ENCODE measurements at regions not wholly inside any gene's neighbourhood (a gene's known extent, or its start where the extent isn't known, plus 50 kb on each side); places are given as distances from the start of the nearest gene placed in this dataset.

DNA sequence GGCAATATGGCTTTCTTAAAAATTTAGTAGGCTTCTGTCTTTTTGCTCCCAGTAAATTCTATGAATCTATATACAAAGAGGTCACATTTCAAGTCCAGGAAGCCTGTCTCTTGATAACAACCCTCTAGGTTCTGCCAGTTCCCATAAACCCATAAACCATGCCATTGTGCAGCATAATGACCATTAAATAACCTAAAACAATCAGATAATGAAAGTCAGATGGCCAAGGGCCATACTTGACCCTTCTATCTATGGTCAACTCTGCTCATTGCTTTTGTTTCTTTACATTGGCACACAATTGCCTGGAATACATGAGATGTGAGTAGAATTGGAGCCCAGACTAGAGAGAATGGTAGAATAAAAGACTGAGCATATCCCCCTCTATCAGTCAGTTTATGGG is 305.4 kb upstream of the KIF2A start:
- Histone ChIP-seq H3K27me3 (ENCODE audit: insufficient read depth, low read length) (no peaks in the 10 kb centered on the region), H3K4me1 (ENCODE audit: insufficient read depth, low read length) (0 out of 2 replicates have a peak, but pooled peaks cover 4% of the 10 kb centered on the region), H3K36me3 (ENCODE audit: insufficient read depth, low read length) (no peaks in the 10 kb centered on the region), H3K27ac (ENCODE audit: low read depth, low read length) (no peak overlapping the region), H3K4me3 (ENCODE audit: low read length) (no peak overlapping the region), H3K9ac (ENCODE audit: low read depth, low read length) (no peak overlapping the region), H3K9me3 (ENCODE audit: insufficient read depth, low read depth, low read length) (no peaks in the 10 kb centered on the region)

DNA sequence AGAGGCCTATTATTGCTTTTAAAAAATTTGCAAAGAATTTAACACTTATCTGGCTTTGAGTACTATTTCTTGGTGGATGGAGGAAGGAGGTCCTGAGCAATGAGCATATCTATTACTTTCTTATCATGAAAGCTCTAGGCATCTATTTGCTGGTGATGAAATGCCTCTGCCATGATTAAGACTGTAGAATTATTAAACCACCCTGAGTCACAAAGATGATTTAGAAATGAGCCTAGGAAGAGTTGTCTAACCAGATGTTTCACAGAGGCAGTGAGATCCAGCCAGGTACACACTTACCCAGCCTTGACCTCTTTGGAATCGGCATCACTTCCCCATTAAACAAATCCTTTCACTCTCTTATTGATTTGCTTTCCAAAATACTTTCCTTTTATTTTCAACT is 304.4 kb upstream of the KIF2A start:
- H3K4me1 ChIP-seq (ENCODE audit: insufficient read depth, low read length): 0 out of 2 replicates have a peak, but pooled peaks cover 4% of the 10 kb centered on the region
- H3K36me3 ChIP-seq (ENCODE audit: insufficient read depth, low read length): no peaks in the 10 kb centered on the region
- H3K4me3 ChIP-seq (ENCODE audit: low read length): no peak overlapping the region
- WGBS: 97% methylated on average over 1 of the region's 1 CpG
- H3K9ac ChIP-seq (ENCODE audit: low read depth, low read length): no peak overlapping the region
- no peak overlapping the region for H3K27ac ChIP-seq (ENCODE audit: low read depth, low read length)
- H3K9me3 ChIP-seq (ENCODE audit: insufficient read depth, low read depth, low read length): no peaks in the 10 kb centered on the region
- H3K27me3 ChIP-seq (ENCODE audit: insufficient read depth, low read length): no peaks in the 10 kb centered on the region

DNA sequence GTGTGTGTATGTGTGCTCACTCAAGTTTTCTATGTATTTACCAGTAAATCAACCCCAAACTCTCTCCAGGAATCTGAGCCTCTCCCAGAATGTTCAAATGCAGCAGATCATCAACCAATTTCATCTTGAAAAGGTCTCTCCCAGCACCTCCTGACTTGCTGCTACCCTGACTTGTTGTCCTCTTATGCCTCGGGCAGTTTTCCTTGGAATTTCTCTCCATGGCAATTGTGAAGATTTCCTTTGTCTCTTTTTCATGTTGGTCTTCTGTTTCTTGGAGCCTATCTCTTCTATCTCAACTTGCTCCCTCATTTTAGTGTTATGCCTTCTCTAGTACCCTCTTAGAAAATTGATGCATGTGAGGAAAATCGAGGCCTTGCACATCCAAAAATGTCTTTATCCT is 303.6 kb upstream of the KIF2A start:
- no peak overlapping the region for H3K27ac ChIP-seq (ENCODE audit: low read depth, low read length)
- H3K4me1 ChIP-seq (ENCODE audit: insufficient read depth, low read length): 0 out of 2 replicates have a peak, but pooled peaks cover 4% of the 10 kb centered on the region
- no peaks in the 10 kb centered on the region for H3K27me3 ChIP-seq (ENCODE audit: insufficient read depth, low read length)
- H3K9ac ChIP-seq (ENCODE audit: low read depth, low read length): no peak overlapping the region
- 87% methylated on average over 2 of the region's 2 CpGs for WGBS
- H3K36me3 ChIP-seq (ENCODE audit: insufficient read depth, low read length): no peaks in the 10 kb centered on the region
- no peak overlapping the region for H3K4me3 ChIP-seq (ENCODE audit: low read length)
- no peaks in the 10 kb centered on the region for H3K9me3 ChIP-seq (ENCODE audit: insufficient read depth, low read depth, low read length)

DNA sequence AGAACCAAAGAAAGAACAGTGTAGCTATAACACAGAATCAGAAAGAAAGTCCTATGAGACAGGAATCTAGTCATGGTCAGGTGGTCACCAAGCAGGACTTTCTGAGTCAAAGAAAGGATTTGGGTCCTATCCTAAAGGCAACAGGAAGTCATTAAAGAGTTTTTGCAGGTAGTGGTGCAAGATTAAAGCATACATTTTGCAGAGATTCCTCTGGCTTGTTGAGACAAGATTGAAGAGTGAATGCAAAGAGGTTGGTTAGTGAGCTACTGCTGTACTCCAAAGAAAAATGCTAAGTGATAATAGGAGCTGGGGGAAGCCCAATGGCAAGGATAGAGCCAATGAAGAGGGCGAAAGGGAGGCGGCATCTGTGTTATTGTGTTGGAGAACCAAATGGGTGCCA is 300.5 kb upstream of the KIF2A start:
- no peaks in the 10 kb centered on the region for H3K27me3 ChIP-seq (ENCODE audit: insufficient read depth, low read length)
- H3K36me3 ChIP-seq (ENCODE audit: insufficient read depth, low read length): no peaks in the 10 kb centered on the region
- H3K4me3 ChIP-seq (ENCODE audit: low read length): no peak overlapping the region
- H3K9me3 ChIP-seq (ENCODE audit: insufficient read depth, low read depth, low read length): no peaks in the 10 kb centered on the region
- WGBS: 94% methylated on average over 2 of the region's 2 CpGs
- H3K4me1 ChIP-seq (ENCODE audit: insufficient read depth, low read length): peaks cover 6% of the 10 kb centered on the region; the same call in 1 of the 2 replicates
- no peak overlapping the region for H3K9ac ChIP-seq (ENCODE audit: low read depth, low read length)
- H3K27ac ChIP-seq (ENCODE audit: low read depth, low read length): no peak overlapping the region

DNA sequence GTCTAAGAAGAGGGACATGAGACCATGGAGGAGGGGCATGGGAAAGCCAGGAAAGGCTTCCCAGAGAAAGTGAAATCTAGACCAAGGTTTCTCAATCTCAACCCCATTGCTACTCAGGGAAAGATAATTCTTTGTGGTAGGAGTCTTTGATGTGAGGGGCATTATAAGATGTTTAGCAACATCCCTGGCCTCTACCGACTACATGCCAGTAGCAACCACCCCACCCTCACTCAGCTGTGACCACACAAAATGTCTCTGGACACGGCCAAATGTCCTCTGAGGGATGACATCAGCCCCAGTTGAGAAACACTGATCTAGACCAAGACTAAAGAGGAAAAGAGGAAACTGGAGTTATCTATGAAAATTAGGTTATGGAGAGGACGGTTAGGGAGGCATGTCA is 298.5 kb upstream of the KIF2A start:
- Histone ChIP-seq H3K4me1 (ENCODE audit: insufficient read depth, low read length) (peaks cover 20% of the 10 kb centered on the region), H3K4me3 (ENCODE audit: low read length) (no peak overlapping the region), H3K9me3 (ENCODE audit: insufficient read depth, low read depth, low read length) (no peaks in the 10 kb centered on the region), H3K9ac (ENCODE audit: low read depth, low read length) (no peak overlapping the region), H3K27me3 (ENCODE audit: insufficient read depth, low read length) (no peaks in the 10 kb centered on the region), H3K36me3 (ENCODE audit: insufficient read depth, low read length) (no peaks in the 10 kb centered on the region), H3K27ac (ENCODE audit: low read depth, low read length) (no peak overlapping the region)
- 94% methylated on average over 3 of the region's 3 CpGs for WGBS

DNA sequence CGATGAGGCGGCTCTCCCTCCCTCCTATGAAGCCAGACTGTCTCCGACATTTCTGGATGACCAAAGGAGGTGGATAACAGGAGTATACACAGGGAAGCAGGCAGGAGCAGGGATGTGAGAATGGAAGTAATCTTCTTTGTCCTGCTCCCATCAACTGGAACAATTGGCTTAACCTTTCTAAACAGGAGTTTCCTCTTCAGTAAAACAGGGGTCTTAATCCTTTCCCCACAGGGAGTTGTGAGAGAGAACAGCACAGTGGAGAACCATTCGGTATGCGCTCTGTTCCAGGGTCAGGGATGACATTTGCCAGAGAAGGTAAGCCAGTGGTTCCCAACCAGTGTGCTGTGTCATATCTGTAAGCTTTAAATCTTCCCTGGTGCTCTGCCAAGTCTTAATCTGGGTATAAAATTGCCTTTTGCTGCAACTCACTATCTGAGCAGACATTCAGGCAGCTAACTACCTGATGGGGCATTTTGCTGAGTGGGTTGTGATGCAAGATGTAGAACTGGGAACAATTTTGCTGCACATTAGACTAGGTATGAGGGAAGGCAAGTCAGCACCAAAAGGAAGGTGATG is 294.8 kb upstream of the KIF2A start:
- no peaks in the 10 kb centered on the region for H3K9me3 ChIP-seq (ENCODE audit: insufficient read depth, low read depth, low read length)
- no peak overlapping the region for H3K9ac ChIP-seq (ENCODE audit: low read depth, low read length)
- no peak overlapping the region for H3K4me3 ChIP-seq (ENCODE audit: low read length)
- no peaks in the 10 kb centered on the region for H3K27me3 ChIP-seq (ENCODE audit: insufficient read depth, low read length)
- H3K36me3 ChIP-seq (ENCODE audit: insufficient read depth, low read length): no peaks in the 10 kb centered on the region
- H3K4me1 ChIP-seq (ENCODE audit: insufficient read depth, low read length): peaks cover 22% of the 10 kb centered on the region
- H3K27ac ChIP-seq (ENCODE audit: low read depth, low read length): no peak overlapping the region
- 81% methylated on average over 5 of the region's 5 CpGs for WGBS

DNA sequence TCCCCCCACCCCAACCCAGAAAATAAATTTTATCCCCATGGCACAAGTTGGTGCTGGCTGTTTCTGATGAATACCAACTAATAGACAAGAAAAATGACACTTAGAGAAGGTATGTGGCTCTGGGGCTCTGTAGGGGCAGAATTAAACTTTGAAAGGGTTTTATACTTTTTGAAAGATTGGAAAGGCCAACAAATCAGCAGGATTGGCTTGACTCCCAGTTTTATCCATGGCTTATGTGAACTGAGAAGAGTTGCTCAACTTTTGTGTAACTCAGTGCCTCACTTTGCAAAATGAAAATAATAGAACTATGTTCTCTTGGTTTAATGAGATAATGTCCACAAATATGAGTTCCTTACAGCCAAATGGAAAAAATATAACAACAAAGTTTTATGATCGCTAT is 288.9 kb upstream of the KIF2A start:
- no CpG with 5 or more reads among the region's 1 CpG for WGBS
- Histone ChIP-seq H3K27me3 (ENCODE audit: insufficient read depth, low read length) (no peaks in the 10 kb centered on the region), H3K9ac (ENCODE audit: low read depth, low read length) (no peak overlapping the region), H3K9me3 (ENCODE audit: insufficient read depth, low read depth, low read length) (no peaks in the 10 kb centered on the region), H3K4me3 (ENCODE audit: low read length) (no peak overlapping the region), H3K36me3 (ENCODE audit: insufficient read depth, low read length) (no peaks in the 10 kb centered on the region), H3K27ac (ENCODE audit: low read depth, low read length) (no peak overlapping the region), H3K4me1 (ENCODE audit: insufficient read depth, low read length) (peaks cover 7% of the 10 kb centered on the region)

DNA sequence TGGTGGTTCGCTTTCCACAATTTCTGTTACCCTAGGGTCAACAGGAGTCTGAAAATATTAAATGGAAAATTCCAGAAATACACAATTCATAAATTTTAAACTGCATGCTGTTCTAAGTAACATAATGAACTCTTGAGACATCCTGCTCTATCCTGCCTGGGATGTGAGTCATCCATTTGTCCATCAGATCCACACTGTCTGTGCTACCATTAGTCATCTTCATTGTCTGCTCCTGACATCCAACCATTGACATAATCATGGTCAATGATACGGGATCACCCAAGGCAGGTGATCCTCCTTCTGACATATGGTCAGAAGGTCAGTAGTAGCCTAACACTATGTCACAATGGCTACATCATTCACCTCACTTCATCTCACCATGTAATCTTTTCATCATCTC is 276.7 kb upstream of the KIF2A start:
- no peak overlapping the region for H3K9ac ChIP-seq (ENCODE audit: low read depth, low read length)
- no peaks in the 10 kb centered on the region for H3K36me3 ChIP-seq (ENCODE audit: insufficient read depth, low read length)
- no peaks in the 10 kb centered on the region for H3K9me3 ChIP-seq (ENCODE audit: insufficient read depth, low read depth, low read length)
- no peaks in the 10 kb centered on the region for H3K4me1 ChIP-seq (ENCODE audit: insufficient read depth, low read length)
- 93% methylated on average over 1 of the region's 2 CpGs for WGBS
- no peaks in the 10 kb centered on the region for H3K27me3 ChIP-seq (ENCODE audit: insufficient read depth, low read length)
- H3K4me3 ChIP-seq (ENCODE audit: low read length): no peak overlapping the region
- H3K27ac ChIP-seq (ENCODE audit: low read depth, low read length): no peak overlapping the region

DNA sequence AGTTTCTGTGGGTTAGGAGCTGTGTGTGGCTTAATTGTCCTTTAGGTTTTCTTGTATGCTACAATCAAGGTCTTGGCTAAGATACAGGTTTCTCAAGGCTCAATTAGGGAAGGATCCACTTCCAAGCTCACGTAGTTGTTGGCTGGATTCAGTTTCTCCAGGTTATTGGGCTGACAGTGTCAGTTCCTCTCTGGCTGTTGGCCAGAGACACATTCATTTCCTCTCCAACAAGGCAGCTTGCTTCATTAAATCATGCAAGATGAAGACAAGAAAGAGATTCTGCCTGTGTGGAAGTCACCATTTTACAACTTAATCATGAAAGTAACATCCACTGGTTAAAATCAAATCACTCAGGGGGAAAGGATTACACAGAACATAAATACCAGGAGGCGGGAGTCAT is 275.7 kb upstream of the KIF2A start:
- H3K4me3 ChIP-seq (ENCODE audit: low read length): no peak overlapping the region
- no peaks in the 10 kb centered on the region for H3K4me1 ChIP-seq (ENCODE audit: insufficient read depth, low read length)
- no peaks in the 10 kb centered on the region for H3K27me3 ChIP-seq (ENCODE audit: insufficient read depth, low read length)
- H3K27ac ChIP-seq (ENCODE audit: low read depth, low read length): no peak overlapping the region
- H3K9ac ChIP-seq (ENCODE audit: low read depth, low read length): no peak overlapping the region
- no peaks in the 10 kb centered on the region for H3K36me3 ChIP-seq (ENCODE audit: insufficient read depth, low read length)
- 98% methylated on average over 2 of the region's 2 CpGs for WGBS
- no peaks in the 10 kb centered on the region for H3K9me3 ChIP-seq (ENCODE audit: insufficient read depth, low read depth, low read length)

DNA sequence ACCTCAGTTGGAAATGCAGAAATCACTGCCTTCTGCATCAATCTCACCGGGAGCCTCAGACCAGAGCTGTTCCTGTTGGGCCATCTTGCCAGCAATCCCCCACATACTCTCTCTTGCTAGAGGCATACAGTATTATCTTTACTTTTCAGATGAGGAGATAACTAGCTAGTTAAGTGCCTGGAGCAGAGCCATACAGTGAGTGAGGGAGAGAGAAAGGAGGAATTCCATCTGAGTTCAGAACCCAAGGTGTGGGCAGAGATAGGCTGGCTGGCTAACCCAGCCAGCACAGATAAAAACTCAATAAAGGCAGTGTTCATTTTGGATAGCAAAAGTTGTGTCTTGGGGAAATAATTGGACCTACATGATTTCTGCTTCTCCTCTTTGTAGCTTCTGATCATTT is 268.0 kb upstream of the KIF2A start:
- Histone ChIP-seq H3K36me3 (ENCODE audit: insufficient read depth, low read length) (no peaks in the 10 kb centered on the region), H3K4me3 (ENCODE audit: low read length) (no peak overlapping the region), H3K9me3 (ENCODE audit: insufficient read depth, low read depth, low read length) (no peaks in the 10 kb centered on the region), H3K27ac (ENCODE audit: low read depth, low read length) (no peak overlapping the region), H3K27me3 (ENCODE audit: insufficient read depth, low read length) (0 out of 2 replicates have a peak, but pooled peaks cover 3% of the 10 kb centered on the region), H3K9ac (ENCODE audit: low read depth, low read length) (no peak overlapping the region), H3K4me1 (ENCODE audit: insufficient read depth, low read length) (peaks cover 29% of the 10 kb centered on the region)
- WGBS: 94% methylated on average over 1 of the region's 1 CpG

DNA sequence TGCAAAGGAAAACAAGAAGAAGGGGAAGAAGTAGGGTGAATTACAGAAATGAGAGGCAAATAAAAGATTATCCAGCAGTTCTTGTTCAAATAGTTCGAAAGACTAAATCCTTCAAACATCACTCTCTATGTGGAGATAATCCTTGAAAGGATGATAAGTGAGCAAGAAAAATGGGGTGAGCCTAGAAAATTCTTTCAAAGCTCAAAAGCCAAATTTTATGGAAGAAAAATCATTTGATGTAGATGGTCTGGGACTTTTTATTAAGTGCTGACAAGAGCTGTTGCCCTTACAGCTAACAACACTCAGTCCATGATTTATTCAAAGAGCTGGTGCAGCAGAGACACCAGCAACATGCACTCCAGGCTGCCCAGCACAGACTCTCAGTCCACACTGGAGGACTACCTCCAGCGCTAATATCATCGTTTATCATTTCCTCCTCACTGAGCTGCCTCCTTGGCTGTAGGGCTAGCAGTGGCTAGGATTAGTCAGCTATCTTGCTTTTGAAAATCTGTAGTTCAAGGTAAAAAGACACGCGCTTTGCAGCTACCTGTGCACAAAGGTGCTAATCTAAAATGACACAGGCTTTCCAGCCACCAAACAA is 264.8 kb upstream of the KIF2A start:
- H3K4me1 ChIP-seq (ENCODE audit: insufficient read depth, low read length): peaks cover 45% of the 10 kb centered on the region
- WGBS: 88% methylated on average over 4 of the region's 5 CpGs
- peaks cover 2% of the 10 kb centered on the region; the same call in 1 of the 2 replicates for H3K9me3 ChIP-seq (ENCODE audit: insufficient read depth, low read depth, low read length)
- no peak overlapping the region for H3K27ac ChIP-seq (ENCODE audit: low read depth, low read length)
- 0 out of 2 replicates have a peak, but pooled peaks cover 3% of the 10 kb centered on the region for H3K27me3 ChIP-seq (ENCODE audit: insufficient read depth, low read length)
- no peak overlapping the region for H3K9ac ChIP-seq (ENCODE audit: low read depth, low read length)
- no peaks in the 10 kb centered on the region for H3K36me3 ChIP-seq (ENCODE audit: insufficient read depth, low read length)
- no peak overlapping the region for H3K4me3 ChIP-seq (ENCODE audit: low read length)

DNA sequence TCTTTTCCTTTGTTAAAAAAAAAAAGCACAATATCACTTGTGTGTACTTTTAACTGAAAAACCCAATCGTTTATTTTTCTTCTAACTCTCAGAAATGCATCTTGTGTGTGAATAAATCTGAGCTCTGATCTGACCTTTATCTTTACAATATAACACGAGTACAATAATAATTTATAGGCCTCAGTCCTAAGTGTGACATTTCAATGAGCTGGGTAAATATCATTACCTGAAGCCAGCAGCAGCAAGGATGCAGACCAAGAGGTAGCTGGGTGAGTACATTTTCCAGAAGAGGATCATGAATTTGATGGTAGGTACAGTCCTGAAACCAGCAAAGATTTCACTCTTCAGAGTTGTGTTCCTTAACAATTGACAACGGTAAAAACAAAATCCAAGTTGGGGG is 264.0 kb upstream of the KIF2A start:
- H3K27ac ChIP-seq (ENCODE audit: low read depth, low read length): no peak overlapping the region
- no peak overlapping the region for H3K4me3 ChIP-seq (ENCODE audit: low read length)
- 0 out of 2 replicates have a peak, but pooled peaks cover 3% of the 10 kb centered on the region for H3K27me3 ChIP-seq (ENCODE audit: insufficient read depth, low read length)
- H3K36me3 ChIP-seq (ENCODE audit: insufficient read depth, low read length): no peaks in the 10 kb centered on the region
- H3K9me3 ChIP-seq (ENCODE audit: insufficient read depth, low read depth, low read length): peaks cover 4% of the 10 kb centered on the region; the same call in 1 of the 2 replicates
- no peak overlapping the region for H3K9ac ChIP-seq (ENCODE audit: low read depth, low read length)
- H3K4me1 ChIP-seq (ENCODE audit: insufficient read depth, low read length): peaks cover 45% of the 10 kb centered on the region
- 100% methylated on average over 3 of the region's 3 CpGs for WGBS
